IMR-90 (cell line): ENCODE measurements at regions not wholly inside any gene's neighbourhood (a gene's known extent, or its start where the extent isn't known, plus 50 kb on each side); places are given as distances from the start of the nearest gene placed in this dataset.
"Not testable (repeated sequence)": the region's sequence is repeated elsewhere in the genome, so short reads cannot be mapped to it uniquely, and the experiment has no call there.

Source experiments
- ATAC-seq: fragments of 200-7000 bp; cut with Tn5 transposase; 2 replicates; pipeline ENCODE4 v1.9.1; 2020; ENCODE audit warnings: low read depth, mild to moderate bottlenecking, moderate library complexity
- BruUV-seq: library from RNA; stranded (reverse); fragments of 400-500 nt; replicated peaks from 2 replicates; lab custom pipeline; 2021; lab: Mats Ljungman, UMichigan
- CTCF ChIA-PET: fragments of 300-600 bp; formaldehyde crosslinking; extraction: SDS; loops from one replicate; lab custom pipeline; 2021; ENCODE audit warnings: antibody characterized with exemption; lab: Yijun Ruan, JAX
- POLR2A ChIA-PET: fragments of 300-600 bp; sonication (Branson Sonifier 250); formaldehyde crosslinking; loops from one replicate; lab custom pipeline; 2022; ENCODE audit warnings: antibody characterized with exemption; ENCODE audit not compliant: unreplicated experiment; lab: Charles Lee
- DNase-seq: peaks from one replicate; pipeline ENCODE4 v3.0.0; 2013
- H2AFZ ChIP-seq: replicated peaks from 2 replicates; pipeline ENCODE3; 2013; ENCODE audit warnings: low read length, mild to moderate bottlenecking; ENCODE audit not compliant: poor library complexity
- H2AK5ac ChIP-seq: 2 replicates; pipeline ENCODE4 v1.6.1; 2013; ENCODE audit warnings: low read depth, low read length, inconsistent platforms
- H2AK9ac ChIP-seq: replicated peaks from 2 replicates; pipeline ENCODE3; 2013; ENCODE audit warnings: mild to moderate bottlenecking, low read depth, low read length, moderate library complexity; ENCODE audit not compliant: poor library complexity
- H2BK120ac ChIP-seq: 2 replicates; pipeline ENCODE4 v1.6.1; 2013; ENCODE audit warnings: low read depth, low read length, inconsistent platforms
- H2BK15ac ChIP-seq: 3 replicates; pipeline ENCODE4 v1.6.1; 2013; ENCODE audit warnings: low read depth, low read length, inconsistent platforms
- H2BK20ac ChIP-seq: 2 replicates; pipeline ENCODE4 v1.6.1; 2013; ENCODE audit warnings: low read depth, mild to moderate bottlenecking, inconsistent platforms, low read length, moderate library complexity
- H2BK5ac ChIP-seq: 2 replicates; pipeline ENCODE4 v1.6.1; 2013; ENCODE audit warnings: mild to moderate bottlenecking, low read depth, low read length, inconsistent platforms; ENCODE audit not compliant: poor library complexity, severe bottlenecking
- H3K14ac ChIP-seq: replicated peaks from 2 replicates; pipeline ENCODE4 v1.6.1; 2013; ENCODE audit warnings: low read depth, low read length, inconsistent platforms
- H3K18ac ChIP-seq: 2 replicates; pipeline ENCODE4 v1.6.1; 2013; ENCODE audit warnings: low read depth, low read length, control low read depth
- H3K23ac ChIP-seq: 2 replicates; pipeline ENCODE4 v1.6.1; 2013; ENCODE audit warnings: low read depth, low read length, inconsistent platforms
- H3K27ac ChIP-seq: 2 replicates; pipeline ENCODE4 v1.5.1; 2013; ENCODE audit warnings: mild to moderate bottlenecking, control low read depth, low read length; ENCODE audit not compliant: insufficient read depth
- H3K27me3 ChIP-seq: 2 replicates; pipeline ENCODE4 v1.6.1; 2013; ENCODE audit warnings: low read length; ENCODE audit not compliant: control insufficient read depth, insufficient read depth
- H3K36me3 ChIP-seq: 2 replicates; pipeline ENCODE4 v1.6.1; 2013; ENCODE audit warnings: low read length, mixed read lengths; ENCODE audit not compliant: control insufficient read depth, insufficient read depth
- H3K4ac ChIP-seq: 2 replicates; pipeline ENCODE4 v1.6.1; 2013; ENCODE audit warnings: low read depth, low read length, inconsistent platforms
- H3K4me1 ChIP-seq: 2 replicates; pipeline ENCODE4 v1.6.1; 2013; ENCODE audit warnings: low read length, mixed read lengths; ENCODE audit not compliant: control insufficient read depth, insufficient read depth
- H3K4me2 ChIP-seq: 2 replicates; pipeline ENCODE4 v1.6.1; 2013; ENCODE audit warnings: low read depth, mild to moderate bottlenecking, control low read depth, low read length, moderate library complexity
- H3K4me3 ChIP-seq: 2 replicates; pipeline ENCODE4 v1.5.1; 2013; ENCODE audit warnings: low read depth, mild to moderate bottlenecking, control low read depth, low read length, moderate library complexity; ENCODE audit not compliant: insufficient read depth
- H3K56ac ChIP-seq: 2 replicates; pipeline ENCODE4 v1.6.1; 2013; ENCODE audit warnings: low read length, inconsistent platforms; ENCODE audit not compliant: insufficient read depth; ENCODE audit errors: extremely low read depth
- H3K79me1 ChIP-seq, 2 experiments: 2 replicates each; pipeline ENCODE4 v1.6.1; 2013; ENCODE audit warnings: low read length in 2 of 2, inconsistent platforms in 1 of 2, low read depth in 1 of 2
- H3K9ac ChIP-seq: 2 replicates; pipeline ENCODE4 v1.6.1; 2013; ENCODE audit warnings: low read depth, low read length, control low read depth
- H3K9me1 ChIP-seq: 2 replicates; pipeline ENCODE4 v1.6.1; 2013; ENCODE audit warnings: low read length, inconsistent platforms; ENCODE audit not compliant: insufficient read depth
- H3K9me3 ChIP-seq: 2 replicates; pipeline ENCODE4 v1.6.1; 2013; ENCODE audit warnings: low read length; ENCODE audit not compliant: control insufficient read depth, insufficient read depth
- H4K20me1 ChIP-seq: 2 replicates; pipeline ENCODE4 v1.6.1; 2013; ENCODE audit warnings: low read length, inconsistent platforms; ENCODE audit not compliant: insufficient read depth
- H4K5ac ChIP-seq: 2 replicates; pipeline ENCODE4 v1.6.1; 2013; ENCODE audit warnings: mild to moderate bottlenecking, low read depth, low read length, control low read depth
- H4K8ac ChIP-seq, 2 experiments: 2 replicates each; pipeline ENCODE4 v1.6.1; 2013; ENCODE audit warnings: low read depth in 2 of 2, low read length in 2 of 2, control low read depth in 1 of 2, inconsistent platforms in 1 of 2
- H4K91ac ChIP-seq: 2 replicates; pipeline ENCODE4 v1.6.1; 2013; ENCODE audit warnings: low read depth, low read length, inconsistent platforms; ENCODE audit not compliant: insufficient read depth
- WGBS, 2 experiments: methylation state at CpG; one replicate each; pipeline versions ENCODE4 v1.1.5 to v1.1.7; 2013; ENCODE audit warnings: missing lambda C conversion rate in 2 of 2; ENCODE audit not compliant: insufficient read length in 1 of 2; ENCODE audit errors: extremely low coverage in 2 of 2; 5-methylcytosine and 5-hydroxymethylcytosine counted together
- dilution Hi-C: fragments of 300-500 bp; cut with HindIII; formaldehyde crosslinking; loops from one replicate; pipeline ENCODE4 v1.14.3; 2018; ENCODE audit warnings: low sequenced_read_pairs; ENCODE audit not compliant: unreplicated experiment
- in situ Hi-C: fragments of 300-500 bp; cut with MboI; formaldehyde crosslinking; loops from 3 replicates; pipeline ENCODE4 v1.14.3; 2019; ENCODE audit warnings: low sequenced_read_pairs, inconsistent platforms, mixed read lengths
- intact Hi-C: fragments of 100-400 bp; cut with micrococcal nuclease; formaldehyde crosslinking; loops from 2 replicates; pipeline ENCODE4 v1.10.0; 2022

- H3K9me1 ChIP-seq, H3K4me3 ChIP-seq, POLR2A ChIA-PET, H2BK15ac ChIP-seq, H3K36me3 ChIP-seq, H2AK9ac ChIP-seq, BruUV-seq, H3K56ac ChIP-seq, H3K79me1 ChIP-seq, H3K23ac ChIP-seq, H3K9me3 ChIP-seq, H3K18ac ChIP-seq, H2AK5ac ChIP-seq, H4K91ac ChIP-seq, H3K27ac ChIP-seq, H4K8ac ChIP-seq, H2BK5ac ChIP-seq, ATAC-seq, H4K20me1 ChIP-seq, H2BK120ac ChIP-seq, H3K4me1 ChIP-seq, H3K4me2 ChIP-seq, H3K9ac ChIP-seq, H2AFZ ChIP-seq, H2BK20ac ChIP-seq, in situ Hi-C loops, dilution Hi-C loops, H3K14ac ChIP-seq, H4K5ac ChIP-seq, H3K27me3 ChIP-seq, intact Hi-C loops, DNase-seq, H3K4ac ChIP-seq, CTCF ChIA-PET: not testable (repeated sequence)
- no CpG with 5 or more reads among the region's 4 CpGs for WGBS, 2 experiments
Observed at GRCh38 chr6:82517896-82518295, 154.3 kb downstream of the TPBG start.
